AG09309 (cell line): ENCODE measurements at regions not wholly inside any gene's neighbourhood (a gene's known extent, or its start where the extent isn't known, plus 50 kb on each side); places are given as distances from the start of the nearest gene placed in this dataset.

Experiments
- DNase-seq: peaks from one replicate; pipeline ENCODE4 v3.0.0-alpha.2; 2010; ENCODE audit warnings: low read depth
- H3K4me3 ChIP-seq: 2 replicates; pipeline ENCODE4 v1.5.1; 2011; ENCODE audit warnings: mild to moderate bottlenecking, low read depth, low read length, moderate library complexity; ENCODE audit not compliant: control insufficient read depth
- CTCF ChIP-seq: IDR thresholded peaks from 2 replicates; pipeline ENCODE4 v1.5.1; 2011; ENCODE audit warnings: mild to moderate bottlenecking, low read depth, low read length, inconsistent platforms; ENCODE audit not compliant: insufficient read depth, control insufficient read depth; ENCODE audit errors: missing control alignments

- no peak overlapping the region for H3K4me3 ChIP-seq
- no peak for TF ChIP-seq CTCF
- DNase-seq, result no peak
Observed at GRCh38 chr20:58045579-58045978, 182.9 kb downstream of the ANKRD60 start.

- DNase-seq, result no peak
- TF ChIP-seq CTCF, result no peak
- H3K4me3 ChIP-seq, result no peak overlapping the region
Observed at GRCh38 chr20:58044931-58045555, 183.4 kb downstream of the ANKRD60 start.

GRCh38 chr20:58044286-58044685, 184.2 kb downstream of the ANKRD60 start:
- no peak overlapping the region for H3K4me3 ChIP-seq
- TF ChIP-seq CTCF, result no peak
- DNase-seq, result no peak

- H3K4me3 ChIP-seq, result no peak overlapping the region
- DNase-seq, result no peak
- no peak for TF ChIP-seq CTCF
Observed at GRCh38 chr20:58043236-58044140, 185.0 kb downstream of the ANKRD60 start.

- no peak overlapping the region for H3K4me3 ChIP-seq
- TF ChIP-seq CTCF, result no peak
- no peak for DNase-seq
Observed at GRCh38 chr20:58042591-58042990, 185.9 kb downstream of the ANKRD60 start.

- no peak for DNase-seq
- TF ChIP-seq CTCF, result no peak
- H3K4me3 ChIP-seq, result no peak overlapping the region
Observed at GRCh38 chr20:58040447-58041290, 187.8 kb downstream of the ANKRD60 start.
